Spleen (tissue), 11 donors: ENCODE measurements at regions not wholly inside any gene's neighbourhood (a gene's known extent, or its start where the extent isn't known, plus 50 kb on each side); places are given as distances from the start of the nearest gene placed in this dataset.

Source experiments
- DNase-seq: peaks from one replicate; pipeline ENCODE4 v3.0.0-alpha.2; 2020
- H3K27ac ChIP-seq, 8 donors: fragments of 200-600 bp; sonication (generic) in 7 of 8; 1 replicate in 4 of 8; 2 replicates in 4 of 8; pipeline versions ENCODE4 v1.5.0 to v1.8.0; 2016 to 2021; ENCODE audit warnings: inconsistent platforms in 4 of 8, mild to moderate bottlenecking in 4 of 8, moderate library complexity in 1 of 8
- H3K27me3 ChIP-seq, 7 donors: fragments of 200-600 bp; sonication (generic) in 6 of 7; replicated peaks in 1 of 7; 1 replicate in 4 of 7; 2 replicates in 3 of 7; pipeline versions ENCODE4 v1.5.0 to v1.8.0; 2016 to 2021; ENCODE audit warnings: inconsistent platforms in 3 of 7, mild to moderate bottlenecking in 1 of 7
- H3K36me3 ChIP-seq, 6 donors: fragments of 200-600 bp; sonication (generic) in 5 of 6; 1 replicate in 4 of 6; 2 replicates in 2 of 6; pipeline versions ENCODE4 v1.5.0 to v1.8.0; 2016 to 2021; ENCODE audit warnings: inconsistent platforms in 2 of 6
- H3K4me1 ChIP-seq, 6 donors: fragments of 200-600 bp; sonication (generic) in 5 of 6; 1 replicate in 3 of 6; 2 replicates in 3 of 6; pipeline versions ENCODE4 v1.5.0 to v1.8.0; 2016 to 2021; ENCODE audit warnings: inconsistent platforms in 3 of 6
- H3K4me3 ChIP-seq, 8 donors: fragments of 200-600 bp; sonication (generic) in 7 of 8; 1 replicate in 4 of 8; 2 replicates in 4 of 8; pipeline versions ENCODE4 v1.5.0 to v1.8.0; 2016 to 2021; ENCODE audit warnings: inconsistent platforms in 4 of 8, mild to moderate bottlenecking in 4 of 8, moderate library complexity in 2 of 8
- H3K9me3 ChIP-seq, 8 donors: fragments of 200-600 bp; sonication (generic) in 7 of 8; 1 replicate in 4 of 8; 2 replicates in 4 of 8; pipeline versions ENCODE4 v1.5.0 to v1.8.0; 2016 to 2021; ENCODE audit warnings: inconsistent platforms in 4 of 8
- CTCF ChIP-seq, 11 experiments: fragments of 200-600 bp in 7 of 11; fragments of 450-650 bp in 4 of 11; sonication (generic) in 4 of 11; IDR thresholded peaks in 8 of 11; conservative IDR thresholded peaks in 3 of 11; 1 replicate in 7 of 11; 2 replicates in 4 of 11; pipeline versions ENCODE4 v1.4.0 to v1.8.0; 2016 to 2021; ENCODE audit warnings: antibody characterized with exemption in 11 of 11, inconsistent platforms in 4 of 11, mild to moderate bottlenecking in 1 of 11
- POLR2A ChIP-seq, 3 donors: fragments of 450-650 bp; IDR thresholded peaks; one replicate each; pipeline ENCODE4 v1.5.1; 2017; ENCODE audit warnings: antibody characterized with exemption in 3 of 3, mild to moderate bottlenecking in 1 of 3
- POLR2AphosphoS5 ChIP-seq, 3 donors: sonication (generic); formaldehyde crosslinking; IDR thresholded peaks; one replicate each; pipeline ENCODE4 v1.5.1; 2017; ENCODE audit warnings: antibody characterized with exemption in 3 of 3
- WGBS, 5 donors: extraction: QIAGEN DNeasy Blood & Tissue Kit in 3 of 5; methylation state at CpG; one replicate each; pipeline versions ENCODE4 v1.1.5 to v1.1.7; 2013 to 2018; 5-methylcytosine and 5-hydroxymethylcytosine counted together
- intact Hi-C: fragments of 100-400 bp; cut with DNase I; formaldehyde crosslinking; loops from one replicate; pipeline ENCODE4 v1.15.0; 2023; ENCODE audit warnings: low total_unique reads
- donor health status: healthy with polysubstance abuse.
- donor health status: DM: no; HTN: no; CAD: no; lungs with moderate emphysema.
- donor health status: DM: no; HTN: no; CAD: no.
- donor health status: Bipolar disorder and iron deficiency.
- donor health status: healthy.
- donor health status: DM: no; HTN: no; CAD: no.
- donor health status: DM: yes; HTN: yes; CAD: no.

- Histone ChIP-seq H3K36me3 (no peaks in the 10 kb centered on the region), H3K27ac (no peak overlapping the region), H3K4me3 (no peak overlapping the region), H3K9me3 (no peaks in the 10 kb centered on the region), H3K27me3 (peaks cover 0 to 6% (median 0%) of the 10 kb centered on the region in 7 donors), H3K4me1 (no peaks in the 10 kb centered on the region)
- TF ChIP-seq POLR2AphosphoS5 (IDR thresholded peaks at IDR 0.05) = no peak
- TF ChIP-seq POLR2A (IDR thresholded peaks at IDR 0.05) = no peak
- TF ChIP-seq CTCF (IDR thresholded peaks at IDR 0.05 in 8 of 11, conservative IDR thresholded peaks at IDR 0.05 in 3 of 11) = no peak
- no peak for DNase-seq
- intact Hi-C loops = no loop called here
- 85 to 91% (median 88%) methylated on average over 2 of the region's 2 CpGs for WGBS, 5 donors
Measured at GRCh38 chr16:25416002-25416401, 158.4 kb upstream of the ZKSCAN2 start.

GRCh38 chr16:25413975-25414374 is 156.3 kb upstream of the ZKSCAN2 start:
- Histone ChIP-seq H3K27ac (no peak overlapping the region), H3K4me1 (no peaks in the 10 kb centered on the region), H3K4me3 (no peak overlapping the region), H3K27me3 (peaks cover 0 to 3% (median 0%) of the 10 kb centered on the region in 7 donors), H3K9me3 (no peaks in the 10 kb centered on the region), H3K36me3 (no peaks in the 10 kb centered on the region)
- no peak for TF ChIP-seq CTCF (IDR thresholded peaks at IDR 0.05 in 8 of 11, conservative IDR thresholded peaks at IDR 0.05 in 3 of 11)
- no peak for TF ChIP-seq POLR2A (IDR thresholded peaks at IDR 0.05)
- TF ChIP-seq POLR2AphosphoS5 (IDR thresholded peaks at IDR 0.05) = no peak
- 72 to 88% (median 86%) methylated on average over 1 of the region's 1 CpG for WGBS, 5 donors
- intact Hi-C loops = no loop called here
- no peak for DNase-seq

- H3K27ac ChIP-seq = no peak overlapping the region
- intact Hi-C loops = no loop called here
- no peaks in the 10 kb centered on the region for H3K9me3 ChIP-seq
- no peak for DNase-seq
- no peak for TF ChIP-seq POLR2A (IDR thresholded peaks at IDR 0.05)
- TF ChIP-seq POLR2AphosphoS5 (IDR thresholded peaks at IDR 0.05) = no peak
- no peak for TF ChIP-seq CTCF (IDR thresholded peaks at IDR 0.05 in 8 of 11, conservative IDR thresholded peaks at IDR 0.05 in 3 of 11)
- H3K4me3 ChIP-seq = no peak overlapping the region
- no peaks in the 10 kb centered on the region for H3K4me1 ChIP-seq
- no peaks in the 10 kb centered on the region for H3K27me3 ChIP-seq
- no peaks in the 10 kb centered on the region for H3K36me3 ChIP-seq
Measured at GRCh38 chr16:25413133-25413532, 155.5 kb upstream of the ZKSCAN2 start.

GRCh38 chr16:25411396-25412081 is 153.9 kb upstream of the ZKSCAN2 start:
- no peak overlapping the region for H3K4me3 ChIP-seq
- no peaks in the 10 kb centered on the region for H3K36me3 ChIP-seq
- WGBS, 5 donors = 47 to 63% (median 61%) methylated on average over 8 of the region's 8 CpGs
- H3K27ac ChIP-seq = no peak overlapping the region
- H3K4me1 ChIP-seq = no peaks in the 10 kb centered on the region
- DNase-seq = no peak
- intact Hi-C loops = no loop called here
- TF ChIP-seq CTCF (IDR thresholded peaks at IDR 0.05 in 8 of 11, conservative IDR thresholded peaks at IDR 0.05 in 3 of 11) (no peak), POLR2AphosphoS5 (IDR thresholded peaks at IDR 0.05) (no peak), POLR2A (IDR thresholded peaks at IDR 0.05) (no peak)
- H3K27me3 ChIP-seq = no peaks in the 10 kb centered on the region
- no peaks in the 10 kb centered on the region for H3K9me3 ChIP-seq
